Fibroblast of pulmonary artery (primary cell): ENCODE measurements at regions not wholly inside any gene's neighbourhood (a gene's known extent, or its start where the extent isn't known, plus 50 kb on each side); places are given as distances from the start of the nearest gene placed in this dataset.

Experiments
- DNase-seq: peaks from one replicate; pipeline ENCODE4 v3.0.0-alpha.2; 2010; ENCODE audit warnings: low read depth
- H3K4me3 ChIP-seq: replicated peaks from 2 replicates; pipeline ENCODE4 v1.5.1; 2011; ENCODE audit warnings: low read depth, mild to moderate bottlenecking, control low read depth, low read length, moderate library complexity
- TF ChIP-seq, protein P1 (sequence below): IDR thresholded peaks from 2 replicates; pipeline ENCODE4 v1.5.1; 2011; ENCODE audit warnings: mild to moderate bottlenecking, control low read depth, low read length, inconsistent platforms; ENCODE audit errors: missing control alignments

DNA sequence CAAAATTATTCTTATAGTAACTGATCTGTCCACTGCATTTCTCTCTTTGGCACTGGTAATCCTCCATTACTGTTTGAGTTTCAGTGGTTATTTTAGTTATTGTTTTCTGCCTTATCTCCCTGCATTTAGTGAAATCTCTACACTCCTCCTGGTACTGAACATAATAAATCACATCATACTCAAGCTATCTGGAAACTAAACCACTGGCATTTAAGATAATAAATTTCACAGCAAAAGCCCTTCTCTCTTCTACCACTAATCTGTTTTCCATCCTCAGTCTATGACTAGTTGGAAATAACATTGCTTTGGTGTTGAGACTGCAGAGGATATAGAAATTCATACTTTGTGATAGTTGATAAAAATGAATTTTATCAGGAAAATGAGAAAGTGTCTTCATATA is 399.3 kb upstream of the FSHR start:
- no peak overlapping the region for H3K4me3 ChIP-seq
- TF ChIP-seq, protein P1, sequence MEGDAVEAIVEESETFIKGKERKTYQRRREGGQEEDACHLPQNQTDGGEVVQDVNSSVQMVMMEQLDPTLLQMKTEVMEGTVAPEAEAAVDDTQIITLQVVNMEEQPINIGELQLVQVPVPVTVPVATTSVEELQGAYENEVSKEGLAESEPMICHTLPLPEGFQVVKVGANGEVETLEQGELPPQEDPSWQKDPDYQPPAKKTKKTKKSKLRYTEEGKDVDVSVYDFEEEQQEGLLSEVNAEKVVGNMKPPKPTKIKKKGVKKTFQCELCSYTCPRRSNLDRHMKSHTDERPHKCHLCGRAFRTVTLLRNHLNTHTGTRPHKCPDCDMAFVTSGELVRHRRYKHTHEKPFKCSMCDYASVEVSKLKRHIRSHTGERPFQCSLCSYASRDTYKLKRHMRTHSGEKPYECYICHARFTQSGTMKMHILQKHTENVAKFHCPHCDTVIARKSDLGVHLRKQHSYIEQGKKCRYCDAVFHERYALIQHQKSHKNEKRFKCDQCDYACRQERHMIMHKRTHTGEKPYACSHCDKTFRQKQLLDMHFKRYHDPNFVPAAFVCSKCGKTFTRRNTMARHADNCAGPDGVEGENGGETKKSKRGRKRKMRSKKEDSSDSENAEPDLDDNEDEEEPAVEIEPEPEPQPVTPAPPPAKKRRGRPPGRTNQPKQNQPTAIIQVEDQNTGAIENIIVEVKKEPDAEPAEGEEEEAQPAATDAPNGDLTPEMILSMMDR, result no peak
- DNase-seq, result no peak

DNA sequence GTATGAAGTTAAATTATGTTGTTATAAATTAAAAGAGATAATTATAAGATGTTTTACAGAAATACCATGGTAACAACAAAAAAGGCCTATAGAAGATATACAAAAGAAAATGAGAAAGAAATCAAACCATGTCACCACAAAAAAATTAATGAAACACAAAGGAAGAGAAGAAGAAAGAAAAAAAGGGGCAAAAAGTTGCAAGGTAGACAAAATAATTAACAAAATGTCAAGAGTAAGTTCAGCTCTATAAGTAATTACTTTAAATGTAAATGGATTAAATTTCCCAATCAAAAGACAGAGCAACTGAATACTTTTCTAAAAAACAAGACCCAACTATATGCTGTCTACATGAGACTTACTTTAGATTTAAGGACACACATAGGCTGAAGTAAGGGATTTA is 378.4 kb upstream of the FSHR start:
- TF ChIP-seq, protein P1, result no peak
- no peak for DNase-seq
- H3K4me3 ChIP-seq, result no peak overlapping the region

DNA sequence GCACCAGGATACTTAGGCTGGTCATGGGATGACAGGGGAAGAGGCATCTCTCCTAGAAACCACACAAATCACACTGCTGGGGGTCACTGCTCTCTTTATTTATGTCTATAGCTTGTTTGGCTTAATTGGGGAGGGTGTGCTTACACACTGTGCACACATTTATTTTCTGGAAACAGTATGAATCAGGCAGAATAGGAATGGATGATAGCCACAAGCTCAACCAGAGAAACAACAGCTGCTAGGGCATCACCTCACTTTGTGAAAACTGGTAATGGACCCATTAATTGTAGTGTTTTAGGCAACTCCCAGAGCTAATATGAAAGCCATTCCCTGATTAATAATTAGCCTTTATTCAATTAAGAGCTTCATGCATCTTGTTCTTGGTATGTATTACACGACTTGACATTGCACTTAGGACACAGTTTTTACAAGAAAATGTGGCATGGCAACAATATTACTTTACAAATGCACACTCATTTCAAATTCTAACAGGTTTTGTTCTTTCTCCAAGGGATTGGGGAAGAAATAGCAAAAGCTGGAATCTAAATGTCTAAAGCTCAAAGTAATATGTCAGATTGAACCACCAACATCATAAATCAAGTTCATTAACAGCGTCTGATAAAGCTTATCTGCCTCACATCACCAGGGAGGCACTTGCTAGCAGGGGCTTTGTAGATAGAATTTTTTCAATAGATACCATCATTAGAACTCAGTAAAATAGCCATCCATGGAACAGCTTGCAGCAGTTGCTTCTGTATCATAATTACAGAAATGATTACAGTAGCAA is 361.9 kb upstream of the FSHR start:
- no peak overlapping the region for H3K4me3 ChIP-seq
- TF ChIP-seq, protein P1, result no peak
- DNase-seq, result no peak

DNA sequence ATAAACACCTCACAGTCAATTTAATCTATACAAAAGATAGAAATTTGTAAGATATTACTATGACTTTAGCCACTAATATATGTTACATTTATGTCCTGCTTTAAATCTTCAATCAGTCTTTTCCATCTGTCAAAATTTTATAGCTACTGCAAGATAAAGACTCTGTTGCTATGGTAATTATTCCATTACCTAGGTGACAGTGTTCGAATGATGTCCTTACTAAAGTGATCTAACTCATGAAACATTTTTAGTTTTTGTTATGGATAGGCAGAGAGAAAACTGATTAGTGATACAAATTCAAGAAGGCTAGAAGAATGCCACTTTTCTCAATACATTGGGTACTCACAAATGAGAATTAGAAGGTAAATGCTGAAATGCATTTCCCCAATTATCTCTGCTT is 359.9 kb upstream of the FSHR start:
- H3K4me3 ChIP-seq, result no peak overlapping the region
- TF ChIP-seq, protein P1, result no peak
- DNase-seq, result no peak

DNA sequence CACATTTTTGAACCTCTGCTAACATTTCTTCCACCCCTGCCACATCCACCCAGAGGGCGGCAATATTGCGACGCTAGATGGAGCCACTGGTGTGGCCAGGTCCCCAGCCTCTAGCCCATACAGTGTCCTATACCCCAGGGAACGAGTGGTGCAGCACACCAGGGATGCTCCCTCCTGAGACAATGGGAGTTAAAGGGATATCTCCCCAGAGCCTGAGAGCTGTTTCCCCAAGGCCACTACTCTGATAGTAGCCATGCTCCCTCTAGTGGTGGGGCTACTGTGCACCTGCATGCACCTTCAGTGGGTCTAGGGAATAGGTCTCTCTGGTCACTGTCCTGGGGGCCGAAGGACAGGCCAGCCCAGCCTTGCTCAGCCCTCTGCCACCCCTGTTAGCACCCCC is 336.4 kb upstream of the FSHR start:
- DNase-seq, result peak; percentile 45
- TF ChIP-seq, protein P1, result peak; percentile 55
- H3K4me3 ChIP-seq, result no peak overlapping the region

DNA sequence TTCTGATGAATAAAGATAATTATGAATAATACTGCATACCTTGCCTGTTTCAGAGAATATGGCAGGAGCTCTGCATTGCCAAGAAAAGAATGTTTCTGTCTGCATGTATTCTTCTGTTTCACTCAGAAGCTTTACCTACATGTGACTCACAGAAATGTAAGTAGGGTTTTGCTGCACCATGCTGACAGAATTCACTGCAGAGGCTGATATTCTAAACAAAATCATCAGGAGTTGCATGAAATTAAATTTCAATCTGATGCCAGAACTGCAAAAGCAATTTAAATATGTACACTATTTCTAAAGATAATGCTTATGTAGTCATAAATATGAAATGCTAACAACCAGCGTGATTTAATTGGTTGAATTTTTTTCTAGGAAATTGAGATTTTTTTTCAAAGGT is 332.8 kb upstream of the FSHR start:
- no peak for DNase-seq
- TF ChIP-seq, protein P1, result no peak
- H3K4me3 ChIP-seq, result no peak overlapping the region

DNA sequence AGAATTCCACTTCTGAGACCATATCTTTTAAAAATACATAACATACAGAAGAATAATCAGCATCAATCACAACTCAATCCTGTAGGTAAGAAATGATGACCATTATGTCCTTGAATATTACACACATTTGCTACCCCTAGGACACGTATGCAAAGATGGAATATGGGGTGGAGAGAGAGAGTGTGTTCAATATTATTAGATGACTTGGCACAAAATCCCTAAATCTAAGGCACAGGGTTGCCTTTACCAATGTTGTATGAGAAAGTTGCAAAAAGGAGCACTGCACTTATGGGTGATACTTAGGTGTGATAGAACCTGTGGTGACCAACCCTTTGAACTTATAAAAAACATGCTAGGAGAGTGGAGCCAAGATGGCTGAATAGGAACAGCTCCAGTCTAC is 326.2 kb upstream of the FSHR start:
- no peak overlapping the region for H3K4me3 ChIP-seq
- no peak for DNase-seq
- TF ChIP-seq, protein P1, result no peak
